HEK293 (cell line): ENCODE measurements at regions not wholly inside any gene's neighbourhood (a gene's known extent, or its start where the extent isn't known, plus 50 kb on each side); places are given as distances from the start of the nearest gene placed in this dataset.
A peak's percentile ranks its signal among the peaks of the same experiment; 100 is the strongest.
"Not testable (repeated sequence)": the region's sequence is repeated elsewhere in the genome, so short reads cannot be mapped to it uniquely, and the experiment has no call there.

Source experiments
- CTCF ChIA-PET: fragments of 350-600 bp; formaldehyde crosslinking; extraction: SDS; loops from one replicate; lab custom pipeline; 2021; ENCODE audit warnings: antibody characterized with exemption; lab: Yijun Ruan, JAX
- POLR2A ChIA-PET: fragments of 300-600 bp; formaldehyde crosslinking; extraction: SDS; loops from one replicate; lab custom pipeline; 2020; ENCODE audit warnings: antibody characterized with exemption, inconsistent platforms; lab: Yijun Ruan, JAX
- H3K27ac ChIP-seq: fragments of 200-500 bp; sonication (Bioruptor generic); 2 replicates; pipeline ENCODE4 v1.5.1; 2014; ENCODE audit warnings: low read depth, low read length, control low read depth, inconsistent platforms; ENCODE audit errors: extremely low read depth
- H3K36me3 ChIP-seq, 2 experiments: fragments of 200-500 bp in 1 of 2; sonication (Bioruptor generic) in 1 of 2; 1 replicate in 1 of 2; 2 replicates in 1 of 2; pipeline ENCODE4 v1.5.1; 2014 to 2017; ENCODE audit warnings: inconsistent platforms in 2 of 2, low read length in 2 of 2; ENCODE audit not compliant: control insufficient read depth in 2 of 2, insufficient read depth in 1 of 2
- H3K4me1 ChIP-seq: fragments of 200-500 bp; sonication (Bioruptor generic); 2 replicates; pipeline ENCODE4 v1.5.1; 2014; ENCODE audit warnings: mild to moderate bottlenecking, low read length, inconsistent platforms; ENCODE audit not compliant: control insufficient read depth, insufficient read depth
- H3K4me3 ChIP-seq: 2 replicates; pipeline ENCODE4 v1.5.1; 2011; ENCODE audit warnings: low read depth, mild to moderate bottlenecking, control low read depth, low read length, moderate library complexity
- H3K9me3 ChIP-seq: fragments of 200-500 bp; sonication (Bioruptor generic); 2 replicates; pipeline ENCODE4 v1.5.1; 2014; ENCODE audit warnings: low read depth, low read length, inconsistent platforms; ENCODE audit not compliant: control insufficient read depth, insufficient read depth
- KLF1 ChIP-seq: fragments of 450-650 bp; formaldehyde crosslinking; IDR thresholded peaks from 2 replicates; pipeline ENCODE4 v1.5.1; 2016; ENCODE audit warnings: missing biosample characterization, missing genetic modification characterization
- PRDM1 ChIP-seq: fragments of 450-650 bp; formaldehyde crosslinking; IDR thresholded peaks from 2 replicates; pipeline ENCODE4; 2016; ENCODE audit warnings: missing biosample characterization, missing genetic modification characterization
- REPIN1 ChIP-seq: fragments of 450-650 bp; formaldehyde crosslinking; IDR thresholded peaks from 2 replicates; pipeline ENCODE4 v1.5.1; 2017; ENCODE audit warnings: missing biosample characterization, missing genetic modification characterization, low read depth
- ZFHX2 ChIP-seq: fragments of 450-650 bp; formaldehyde crosslinking; conservative IDR thresholded peaks from 2 replicates; pipeline ENCODE4 v1.5.1; 2016; ENCODE audit warnings: missing biosample characterization, missing genetic modification characterization
- ZNF146 ChIP-seq: fragments of 450-650 bp; formaldehyde crosslinking; IDR thresholded peaks from 2 replicates; pipeline ENCODE4 v1.5.1; 2016; ENCODE audit warnings: missing biosample characterization, missing genetic modification characterization
- ZNF16 ChIP-seq: fragments of 450-650 bp; formaldehyde crosslinking; IDR thresholded peaks from 2 replicates; pipeline ENCODE4 v1.5.1; 2016; ENCODE audit warnings: low read depth, missing biosample characterization, missing genetic modification characterization
- ZNF169 ChIP-seq: fragments of 450-650 bp; formaldehyde crosslinking; IDR thresholded peaks from 2 replicates; pipeline ENCODE4 v1.5.1; 2016; ENCODE audit warnings: missing biosample characterization, missing genetic modification characterization
- ZNF202 ChIP-seq: fragments of 450-650 bp; formaldehyde crosslinking; IDR thresholded peaks from 2 replicates; pipeline ENCODE4 v1.5.1; 2016; ENCODE audit warnings: missing biosample characterization, missing genetic modification characterization, borderline replicate concordance
- ZNF23 ChIP-seq: fragments of 450-650 bp; formaldehyde crosslinking; IDR thresholded peaks from 2 replicates; pipeline ENCODE4 v1.5.1; 2016; ENCODE audit warnings: missing biosample characterization, missing genetic modification characterization, borderline replicate concordance
- ZNF350 ChIP-seq: fragments of 450-650 bp; formaldehyde crosslinking; IDR thresholded peaks from 2 replicates; pipeline ENCODE4 v1.5.0; 2017; ENCODE audit warnings: missing biosample characterization, mild to moderate bottlenecking, missing genetic modification characterization
- ZNF366 ChIP-seq: fragments of 450-650 bp; formaldehyde crosslinking; conservative IDR thresholded peaks from 2 replicates; pipeline ENCODE4 v1.5.1; 2016; ENCODE audit warnings: missing biosample characterization, missing genetic modification characterization
- ZNF416 ChIP-seq: fragments of 450-650 bp; formaldehyde crosslinking; IDR thresholded peaks from 2 replicates; pipeline ENCODE4 v1.5.1; 2016; ENCODE audit warnings: missing biosample characterization, missing genetic modification characterization
- ZNF510 ChIP-seq: fragments of 450-650 bp; formaldehyde crosslinking; IDR thresholded peaks from 2 replicates; pipeline ENCODE4 v1.5.1; 2018; ENCODE audit warnings: mild to moderate bottlenecking, missing genetic modification characterization, missing biosample characterization; ENCODE audit not compliant: insufficient replicate concordance
- ZNF701 ChIP-seq: fragments of 450-650 bp; formaldehyde crosslinking; IDR thresholded peaks from 2 replicates; pipeline ENCODE4 v1.5.1; 2016; ENCODE audit warnings: missing biosample characterization, missing genetic modification characterization
- ZNF76 ChIP-seq: fragments of 450-650 bp; formaldehyde crosslinking; IDR thresholded peaks from 2 replicates; pipeline ENCODE4; 2016; ENCODE audit warnings: low read depth, missing biosample characterization, missing genetic modification characterization, borderline replicate concordance
- ZNF791 ChIP-seq: fragments of 450-650 bp; formaldehyde crosslinking; IDR thresholded peaks from 2 replicates; pipeline ENCODE4 v1.5.1; 2016; ENCODE audit warnings: missing biosample characterization, missing genetic modification characterization
- TF ChIP-seq, protein P1 (sequence below): fragments of 450-650 bp; formaldehyde crosslinking; IDR thresholded peaks from 2 replicates; pipeline ENCODE4 v1.5.1; 2016; ENCODE audit warnings: missing biosample characterization, missing genetic modification characterization
- TF ChIP-seq, protein P2 (sequence below): fragments of 450-650 bp; formaldehyde crosslinking; IDR thresholded peaks from 2 replicates; pipeline ENCODE4 v1.5.1; 2016; ENCODE audit warnings: missing biosample characterization, missing genetic modification characterization
- TF ChIP-seq, protein P3 (sequence below): fragments of 450-650 bp; formaldehyde crosslinking; IDR thresholded peaks from 2 replicates; pipeline ENCODE4 v1.5.1; 2016; ENCODE audit warnings: missing biosample characterization, missing genetic modification characterization
- TF ChIP-seq, protein P4 (sequence below): fragments of 450-650 bp; formaldehyde crosslinking; IDR thresholded peaks from 2 replicates; pipeline ENCODE4 v1.5.1; 2016; ENCODE audit warnings: missing biosample characterization, missing genetic modification characterization
- TF ChIP-seq, protein P5 (sequence below): fragments of 450-650 bp; formaldehyde crosslinking; IDR thresholded peaks from 2 replicates; pipeline ENCODE4 v1.5.1; 2016; ENCODE audit warnings: missing biosample characterization, missing genetic modification characterization

DNA sequence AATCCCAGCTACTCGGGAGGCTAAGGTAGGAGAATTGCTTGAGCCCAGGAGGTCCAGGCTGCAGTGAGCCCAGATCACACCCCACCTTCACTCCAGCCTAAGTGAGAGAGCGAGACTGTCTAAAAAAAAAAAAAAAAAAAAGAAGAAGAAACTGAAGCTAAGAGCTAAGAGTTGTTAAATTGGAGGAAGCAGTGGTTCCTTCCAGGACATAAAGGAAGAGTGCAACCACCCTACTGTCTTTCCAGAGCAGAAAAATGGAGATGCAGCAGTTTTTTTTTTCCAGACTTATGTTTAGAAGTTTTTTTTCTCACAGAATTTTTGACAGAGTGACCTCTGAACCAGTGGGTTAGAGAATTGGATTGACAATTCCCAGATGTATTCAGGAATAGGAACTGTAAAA lies 88.7 kb downstream of the HLX start (continued):
- TF ChIP-seq, protein P1, sequence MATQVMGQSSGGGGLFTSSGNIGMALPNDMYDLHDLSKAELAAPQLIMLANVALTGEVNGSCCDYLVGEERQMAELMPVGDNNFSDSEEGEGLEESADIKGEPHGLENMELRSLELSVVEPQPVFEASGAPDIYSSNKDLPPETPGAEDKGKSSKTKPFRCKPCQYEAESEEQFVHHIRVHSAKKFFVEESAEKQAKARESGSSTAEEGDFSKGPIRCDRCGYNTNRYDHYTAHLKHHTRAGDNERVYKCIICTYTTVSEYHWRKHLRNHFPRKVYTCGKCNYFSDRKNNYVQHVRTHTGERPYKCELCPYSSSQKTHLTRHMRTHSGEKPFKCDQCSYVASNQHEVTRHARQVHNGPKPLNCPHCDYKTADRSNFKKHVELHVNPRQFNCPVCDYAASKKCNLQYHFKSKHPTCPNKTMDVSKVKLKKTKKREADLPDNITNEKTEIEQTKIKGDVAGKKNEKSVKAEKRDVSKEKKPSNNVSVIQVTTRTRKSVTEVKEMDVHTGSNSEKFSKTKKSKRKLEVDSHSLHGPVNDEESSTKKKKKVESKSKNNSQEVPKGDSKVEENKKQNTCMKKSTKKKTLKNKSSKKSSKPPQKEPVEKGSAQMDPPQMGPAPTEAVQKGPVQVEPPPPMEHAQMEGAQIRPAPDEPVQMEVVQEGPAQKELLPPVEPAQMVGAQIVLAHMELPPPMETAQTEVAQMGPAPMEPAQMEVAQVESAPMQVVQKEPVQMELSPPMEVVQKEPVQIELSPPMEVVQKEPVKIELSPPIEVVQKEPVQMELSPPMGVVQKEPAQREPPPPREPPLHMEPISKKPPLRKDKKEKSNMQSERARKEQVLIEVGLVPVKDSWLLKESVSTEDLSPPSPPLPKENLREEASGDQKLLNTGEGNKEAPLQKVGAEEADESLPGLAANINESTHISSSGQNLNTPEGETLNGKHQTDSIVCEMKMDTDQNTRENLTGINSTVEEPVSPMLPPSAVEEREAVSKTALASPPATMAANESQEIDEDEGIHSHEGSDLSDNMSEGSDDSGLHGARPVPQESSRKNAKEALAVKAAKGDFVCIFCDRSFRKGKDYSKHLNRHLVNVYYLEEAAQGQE: no peak

DNA sequence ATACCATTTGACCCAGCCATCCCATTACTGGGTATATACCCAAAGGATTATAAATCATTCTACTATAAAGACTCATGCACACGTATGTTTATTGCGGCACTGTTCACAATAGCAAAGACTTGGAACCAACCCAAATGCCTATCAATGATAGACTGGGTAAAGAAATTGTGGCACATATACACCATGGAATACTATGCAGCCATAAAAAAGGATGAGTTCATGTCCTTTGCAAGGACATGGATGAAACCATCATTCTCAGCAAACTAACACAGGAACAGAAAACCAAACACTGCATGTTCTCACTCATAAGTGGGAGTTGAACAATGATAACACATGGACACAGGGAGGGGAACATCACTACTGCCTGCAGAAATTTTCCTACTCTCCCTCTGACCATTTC lies 90.0 kb downstream of the HLX start:
- CTCF ChIA-PET, H3K36me3 ChIP-seq, H3K27ac ChIP-seq, H3K4me3 ChIP-seq, H3K4me1 ChIP-seq, POLR2A ChIA-PET, H3K9me3 ChIP-seq: not testable (repeated sequence)
- TF ChIP-seq, protein P2, sequence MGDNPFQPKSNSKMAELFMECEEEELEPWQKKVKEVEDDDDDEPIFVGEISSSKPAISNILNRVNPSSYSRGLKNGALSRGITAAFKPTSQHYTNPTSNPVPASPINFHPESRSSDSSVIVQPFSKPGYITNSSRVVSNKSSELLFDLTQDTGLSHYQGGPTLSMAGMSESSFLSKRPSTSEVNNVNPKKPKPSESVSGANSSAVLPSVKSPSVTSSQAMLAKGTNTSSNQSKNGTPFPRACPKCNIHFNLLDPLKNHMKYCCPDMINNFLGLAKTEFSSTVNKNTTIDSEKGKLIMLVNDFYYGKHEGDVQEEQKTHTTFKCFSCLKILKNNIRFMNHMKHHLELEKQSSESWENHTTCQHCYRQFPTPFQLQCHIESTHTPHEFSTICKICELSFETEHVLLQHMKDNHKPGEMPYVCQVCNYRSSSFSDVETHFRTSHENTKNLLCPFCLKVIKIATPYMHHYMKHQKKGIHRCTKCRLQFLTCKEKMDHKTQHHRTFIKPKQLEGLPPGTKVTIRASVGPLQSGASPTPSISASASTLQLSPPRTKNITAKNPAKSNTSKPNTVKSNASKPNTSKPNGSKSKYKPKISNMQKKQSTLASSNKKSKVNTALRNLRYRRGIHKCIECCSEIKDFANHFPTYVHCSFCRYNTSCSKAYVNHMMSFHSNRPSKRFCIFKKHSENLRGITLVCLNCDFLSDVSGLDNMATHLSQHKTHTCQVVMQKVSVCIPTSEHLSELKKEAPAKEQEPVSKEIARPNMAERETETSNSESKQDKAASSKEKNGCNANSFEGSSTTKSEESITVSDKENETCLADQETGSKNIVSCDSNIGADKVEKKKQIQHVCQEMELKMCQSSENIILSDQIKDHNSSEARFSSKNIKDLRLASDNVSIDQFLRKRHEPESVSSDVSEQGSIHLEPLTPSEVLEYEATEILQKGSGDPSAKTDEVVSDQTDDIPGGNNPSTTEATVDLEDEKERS (tag by site-specific recombination): peak; percentile 58; the same call in 1 of the 2 replicates
- TF ChIP-seq, protein P3, sequence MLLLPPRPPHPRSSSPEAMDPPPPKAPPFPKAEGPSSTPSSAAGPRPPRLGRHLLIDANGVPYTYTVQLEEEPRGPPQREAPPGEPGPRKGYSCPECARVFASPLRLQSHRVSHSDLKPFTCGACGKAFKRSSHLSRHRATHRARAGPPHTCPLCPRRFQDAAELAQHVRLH (tag by site-specific recombination): 0 out of 2 replicates have a peak, but pooled peaks have one; percentile 22
- peak; percentile 88 for TF ChIP-seq ZNF146

DNA sequence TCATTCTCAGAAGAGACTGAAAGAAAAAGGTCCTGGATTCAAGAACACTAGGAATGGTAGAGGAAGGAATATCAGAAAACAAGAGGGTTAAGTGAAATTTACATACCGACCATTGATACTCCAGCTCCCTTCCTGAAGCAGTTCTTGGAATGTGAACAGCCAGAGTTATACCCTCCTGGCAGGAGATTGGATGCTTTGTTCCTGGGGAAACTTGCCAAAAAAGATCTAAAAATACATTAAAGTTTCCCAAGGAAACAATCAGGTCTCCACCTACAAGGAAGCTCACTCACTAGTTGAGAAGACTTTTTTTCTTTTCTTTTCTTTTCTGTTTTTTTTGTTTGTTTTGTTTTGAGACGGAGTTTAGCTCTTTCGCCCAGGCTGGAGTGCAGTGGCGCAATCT lies 91.1 kb downstream of the HLX start:
- ChIA-PET CTCF (no interaction called here), POLR2A (no interaction called here)
- H3K4me3 ChIP-seq: no peak overlapping the region
- H3K9me3 ChIP-seq: no peaks in the 10 kb centered on the region
- no peak for TF ChIP-seq ZNF16 (tag by site-specific recombination)
- TF ChIP-seq ZNF169 (tag by site-specific recombination): no peak
- H3K36me3 ChIP-seq: no peaks in the 10 kb centered on the region
- peaks cover 4% of the 10 kb centered on the region for H3K4me1 ChIP-seq
- H3K27ac ChIP-seq: no peak overlapping the region

DNA sequence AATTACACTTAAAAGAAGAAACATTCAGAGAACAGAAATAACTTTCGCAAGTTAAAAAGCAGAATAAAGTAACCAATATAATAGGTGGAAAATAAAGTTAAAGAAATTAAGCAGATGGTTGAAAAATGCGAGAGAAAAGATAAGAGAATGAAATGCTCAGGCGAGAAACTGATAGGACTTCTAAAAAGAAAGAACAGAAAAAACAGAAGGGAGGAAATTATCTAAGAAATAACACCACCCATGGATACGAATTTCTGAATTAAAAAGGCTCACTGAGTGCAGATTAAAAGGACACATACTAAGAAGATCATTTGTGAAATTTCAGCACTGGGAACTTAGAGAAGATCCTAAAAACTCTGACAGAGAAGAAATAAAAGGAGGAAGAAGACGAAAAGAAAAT lies 92.0 kb downstream of the HLX start:
- Histone ChIP-seq H3K4me1 (peaks cover under 1% of the 10 kb centered on the region), H3K36me3 (no peaks in the 10 kb centered on the region), H3K9me3 (no peaks in the 10 kb centered on the region), H3K4me3 (no peak overlapping the region), H3K27ac (no peak overlapping the region)
- CTCF ChIA-PET: no interaction called here
- POLR2A ChIA-PET: no interaction called here
- TF ChIP-seq ZNF350 (tag by site-specific recombination) (no peak), ZNF510 (tag by site-specific recombination) (no peak), PRDM1 (no peak), ZNF416 (tag by site-specific recombination) (no peak), ZNF23 (tag by site-specific recombination) (no peak), ZNF366 (tag by site-specific recombination) (no peak), ZNF701 (tag by site-specific recombination) (no peak), ZNF202 (tag by site-specific recombination) (no peak), ZNF16 (tag by site-specific recombination) (no peak), ZNF76 (no peak), REPIN1 (no peak), ZFHX2 (no peak), ZNF791 (no peak), KLF1 (no peak)
- TF ChIP-seq, protein P4, sequence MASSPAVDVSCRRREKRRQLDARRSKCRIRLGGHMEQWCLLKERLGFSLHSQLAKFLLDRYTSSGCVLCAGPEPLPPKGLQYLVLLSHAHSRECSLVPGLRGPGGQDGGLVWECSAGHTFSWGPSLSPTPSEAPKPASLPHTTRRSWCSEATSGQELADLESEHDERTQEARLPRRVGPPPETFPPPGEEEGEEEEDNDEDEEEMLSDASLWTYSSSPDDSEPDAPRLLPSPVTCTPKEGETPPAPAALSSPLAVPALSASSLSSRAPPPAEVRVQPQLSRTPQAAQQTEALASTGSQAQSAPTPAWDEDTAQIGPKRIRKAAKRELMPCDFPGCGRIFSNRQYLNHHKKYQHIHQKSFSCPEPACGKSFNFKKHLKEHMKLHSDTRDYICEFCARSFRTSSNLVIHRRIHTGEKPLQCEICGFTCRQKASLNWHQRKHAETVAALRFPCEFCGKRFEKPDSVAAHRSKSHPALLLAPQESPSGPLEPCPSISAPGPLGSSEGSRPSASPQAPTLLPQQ (tag by site-specific recombination): no peak
- TF ChIP-seq, protein P5, sequence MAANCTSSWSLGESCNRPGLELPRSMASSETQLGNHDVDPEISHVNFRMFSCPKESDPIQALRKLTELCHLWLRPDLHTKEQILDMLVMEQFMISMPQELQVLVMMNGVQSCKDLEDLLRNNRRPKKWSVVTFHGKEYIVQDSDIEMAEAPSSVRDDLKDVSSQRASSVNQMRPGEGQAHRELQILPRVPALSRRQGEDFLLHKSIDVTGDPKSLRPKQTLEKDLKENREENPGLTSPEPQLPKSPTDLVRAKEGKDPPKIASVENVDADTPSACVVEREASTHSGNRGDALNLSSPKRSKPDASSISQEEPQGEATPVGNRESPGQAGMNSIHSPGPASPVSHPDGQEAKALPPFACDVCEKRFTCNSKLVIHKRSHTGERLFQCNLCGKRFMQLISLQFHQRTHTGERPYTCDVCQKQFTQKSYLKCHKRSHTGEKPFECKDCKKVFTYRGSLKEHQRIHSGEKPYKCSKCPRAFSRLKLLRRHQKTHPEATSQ (tag by site-specific recombination): no peak
